GM21367 (cell line): ENCODE measurements at regions not wholly inside any gene's neighbourhood (a gene's known extent, or its start where the extent isn't known, plus 50 kb on each side); places are given as distances from the start of the nearest gene placed in this dataset.
A peak's percentile ranks its signal among the peaks of the same experiment; 100 is the strongest.

Source experiments
- ATAC-seq: cut with Tn5 transposase; IDR thresholded peaks from one replicate; pipeline ENCODE4 v1.9.1; 2021; ENCODE audit not compliant: unreplicated experiment

GRCh38 chr1:106889583-106889982 is 166.9 kb upstream of the PRMT6 start:
- ATAC-seq, result no peak

- ATAC-seq, result no peak
These were observed 158.5 kb upstream of the PRMT6 start for GRCh38 chr1:106897976-106898375.

GRCh38 chr1:106899644-106900043 is 156.8 kb upstream of the PRMT6 start:
- no peak for ATAC-seq

GRCh38 chr1:106907795-106908194 is 148.7 kb upstream of the PRMT6 start:
- peak; percentile 100 for ATAC-seq

GRCh38 chr1:106908689-106909088 is 147.8 kb upstream of the PRMT6 start:
- ATAC-seq, result no peak

- no peak for ATAC-seq
These were observed 145.7 kb upstream of the PRMT6 start for GRCh38 chr1:106910798-106911197.

GRCh38 chr1:106912131-106912530 is 144.3 kb upstream of the PRMT6 start:
- no peak for ATAC-seq

GRCh38 chr1:106921186-106921585 is 135.3 kb upstream of the PRMT6 start:
- no peak for ATAC-seq

- no peak for ATAC-seq
These were observed 132.1 kb upstream of the PRMT6 start for GRCh38 chr1:106924360-106924759.

GRCh38 chr1:106925750-106926149 is 130.7 kb upstream of the PRMT6 start:
- ATAC-seq, result no peak

GRCh38 chr1:106926803-106927582 is 129.5 kb upstream of the PRMT6 start:
- no peak for ATAC-seq

- no peak for ATAC-seq
These were observed 119.4 kb upstream of the PRMT6 start for GRCh38 chr1:106937104-106937503.

- no peak for ATAC-seq
These were observed 111.8 kb upstream of the PRMT6 start for GRCh38 chr1:106944721-106945120.

GRCh38 chr1:106952776-106953175 is 103.7 kb upstream of the PRMT6 start:
- ATAC-seq, result no peak

GRCh38 chr1:106954661-106955229 is 101.7 kb upstream of the PRMT6 start:
- no peak for ATAC-seq

GRCh38 chr1:106956721-106957120 is 99.8 kb upstream of the PRMT6 start:
- ATAC-seq, result no peak

GRCh38 chr1:106957795-106958194 is 98.7 kb upstream of the PRMT6 start:
- ATAC-seq, result no peak

GRCh38 chr1:106960412-106960811 is 96.1 kb upstream of the PRMT6 start:
- ATAC-seq, result peak; percentile 73

- ATAC-seq, result no peak
These were observed 94.8 kb upstream of the PRMT6 start for GRCh38 chr1:106961646-106962045.

GRCh38 chr1:106962591-106962990 is 93.9 kb upstream of the PRMT6 start:
- no peak for ATAC-seq

GRCh38 chr1:106964495-106964894 is 92.0 kb upstream of the PRMT6 start:
- ATAC-seq, result no peak

- ATAC-seq, result no peak
These were observed 87.8 kb upstream of the PRMT6 start for GRCh38 chr1:106968644-106969043.

GRCh38 chr1:106969731-106970130 is 86.7 kb upstream of the PRMT6 start:
- ATAC-seq, result no peak
